CD4-positive, alpha-beta T cell (primary cell): ENCODE measurements at regions not wholly inside any gene's neighbourhood (a gene's known extent, or its start where the extent isn't known, plus 50 kb on each side); places are given as distances from the start of the nearest gene placed in this dataset.

Experiments
- ATAC-seq: fragments of 200-7000 bp; cut with Tn5 transposase; one replicate; pipeline ENCODE4 v1.10.0; 2022; ENCODE audit warnings: mild to moderate bottlenecking; ENCODE audit not compliant: poor library complexity
- CTCF ChIA-PET: fragments of 350-600 bp; sonication (Branson Sonifier 250); formaldehyde crosslinking; loops from one replicate; lab custom pipeline; 2021; ENCODE audit warnings: antibody characterized with exemption, inconsistent platforms; lab: Charles Lee
- POLR2A ChIA-PET: fragments of 350-600 bp; sonication (Branson Sonifier 250); formaldehyde crosslinking; loops from one replicate; lab custom pipeline; 2021; ENCODE audit warnings: antibody characterized with exemption, inconsistent platforms; lab: Charles Lee
- DNase-seq, 14 experiments: peaks; one replicate each; pipeline ENCODE4 v3.0.0-alpha.2; 2013 to 2020; ENCODE audit warnings: mixed read lengths in 2 of 14
- H3K27ac ChIP-seq, 2 donors: one replicate each; pipeline versions ENCODE4 v1.5.1 to v1.7.0; 2013; ENCODE audit warnings: low read length in 2 of 2, low read depth in 1 of 2, mild to moderate bottlenecking in 1 of 2
- H3K27me3 ChIP-seq, 2 experiments: 1 replicate in 1 of 2; 2 replicates in 1 of 2; pipeline versions ENCODE4 v1.6.1 to v1.7.0; 2013; ENCODE audit warnings: low read length in 2 of 2, control low read depth in 1 of 2, mild to moderate bottlenecking in 1 of 2, moderate library complexity in 1 of 2; ENCODE audit not compliant: insufficient read depth in 2 of 2, control insufficient read depth in 1 of 2
- H3K36me3 ChIP-seq: one replicate; pipeline ENCODE4 v1.6.1; 2013; ENCODE audit warnings: low read length, control low read depth; ENCODE audit not compliant: insufficient read depth
- H3K4me1 ChIP-seq: one replicate; pipeline ENCODE4 v1.6.1; 2013; ENCODE audit warnings: low read length, control low read depth; ENCODE audit not compliant: insufficient read depth
- H3K4me3 ChIP-seq: one replicate; pipeline ENCODE4 v1.5.1; 2013; ENCODE audit warnings: mild to moderate bottlenecking, low read length, moderate library complexity
- H3K9me3 ChIP-seq, 2 experiments: 1 replicate in 1 of 2; 2 replicates in 1 of 2; pipeline versions ENCODE4 v1.6.1 to v1.7.0; 2013; ENCODE audit warnings: low read length in 2 of 2, mild to moderate bottlenecking in 2 of 2, control low read depth in 1 of 2, moderate library complexity in 1 of 2; ENCODE audit not compliant: control insufficient read depth in 1 of 2, insufficient read depth in 1 of 2
- H3K27ac Mint-ChIP-seq: one replicate; pipeline ENCODE4 v1.8.0; 2020; ENCODE audit warnings: mixed read lengths
- H3K27me3 Mint-ChIP-seq: one replicate; pipeline ENCODE4 v1.8.0; 2021; ENCODE audit warnings: mixed read lengths
- H3K36me3 Mint-ChIP-seq: one replicate; pipeline ENCODE4 v1.8.0; 2021; ENCODE audit warnings: low read depth, mixed read lengths
- H3K4me1 Mint-ChIP-seq: one replicate; pipeline ENCODE4 v1.8.0; 2021; ENCODE audit warnings: low read depth, mixed read lengths
- H3K4me3 Mint-ChIP-seq: one replicate; pipeline ENCODE4 v1.8.0; 2020; ENCODE audit warnings: mild to moderate bottlenecking, mixed read lengths
- H3K9me3 Mint-ChIP-seq: one replicate; pipeline ENCODE4 v1.8.0; 2020; ENCODE audit warnings: mixed read lengths
- CTCF ChIP-seq: fragments of 200-600 bp; IDR thresholded peaks from one replicate; pipeline ENCODE4 v1.8.0; 2022; ENCODE audit warnings: antibody characterized with exemption, mild to moderate bottlenecking
- intact Hi-C, 2 experiments: fragments of 100-400 bp; cut with DNase I in 1 of 2; cut with micrococcal nuclease in 1 of 2; formaldehyde crosslinking; loops; one replicate each; pipeline versions ENCODE4 v1.15.1 to v1.9.0; 2023 to 2025; cut with DNase I, micrococcal nuclease

- Histone ChIP-seq H3K4me3 (no peak overlapping the region), H3K36me3 (no peaks in the 10 kb centered on the region), H3K27me3 (no peaks in the 10 kb centered on the region), H3K9me3 (no peaks in the 10 kb centered on the region), H3K4me1 (no peaks in the 10 kb centered on the region), H3K27ac (no peak overlapping the region)
- intact Hi-C loops = no loop called here
- H3K27me3 Mint-ChIP-seq = no peaks in the 10 kb centered on the region
- no peaks in the 10 kb centered on the region for H3K4me1 Mint-ChIP-seq
- DNase-seq (no peak), ATAC-seq (no peak)
- H3K9me3 Mint-ChIP-seq = no peaks in the 10 kb centered on the region
- CTCF ChIA-PET = no interaction called here
- H3K4me3 Mint-ChIP-seq = no peak overlapping the region
- TF ChIP-seq CTCF = no peak
- H3K36me3 Mint-ChIP-seq = no peaks in the 10 kb centered on the region
- POLR2A ChIA-PET = no interaction called here
- H3K27ac Mint-ChIP-seq = no peak overlapping the region
Observed at GRCh38 chrX:102043380-102043779, 82.1 kb upstream of the TCEAL2 start.

- Histone ChIP-seq H3K4me3 (no peak overlapping the region), H3K4me1 (no peaks in the 10 kb centered on the region), H3K27ac (no peak overlapping the region), H3K9me3 (no peaks in the 10 kb centered on the region), H3K27me3 (no peaks in the 10 kb centered on the region), H3K36me3 (no peaks in the 10 kb centered on the region)
- H3K4me1 Mint-ChIP-seq = no peaks in the 10 kb centered on the region
- no peaks in the 10 kb centered on the region for H3K27me3 Mint-ChIP-seq
- no peak for TF ChIP-seq CTCF
- no peaks in the 10 kb centered on the region for H3K9me3 Mint-ChIP-seq
- H3K27ac Mint-ChIP-seq = no peak overlapping the region
- intact Hi-C loops = no loop called here
- ChIA-PET CTCF (no interaction called here), POLR2A (no interaction called here)
- DNase-seq = no peak
- H3K4me3 Mint-ChIP-seq = no peak overlapping the region
- ATAC-seq = no peak
- H3K36me3 Mint-ChIP-seq = no peaks in the 10 kb centered on the region
Observed at GRCh38 chrX:102042372-102043325, 82.8 kb upstream of the TCEAL2 start.

GRCh38 chrX:102029026-102029425 lies 96.5 kb upstream of the TCEAL2 start:
- POLR2A ChIA-PET = no interaction called here
- Mint-ChIP-seq H3K36me3 (no peaks in the 10 kb centered on the region), H3K9me3 (peaks cover 11% of the 10 kb centered on the region), H3K27ac (no peak overlapping the region), H3K4me3 (no peak overlapping the region), H3K27me3 (no peaks in the 10 kb centered on the region), H3K4me1 (no peaks in the 10 kb centered on the region)
- intact Hi-C loops = no loop called here
- Histone ChIP-seq H3K4me1 (no peaks in the 10 kb centered on the region), H3K27me3 (peaks cover 0 to 5% of the 10 kb centered on the region in 2 experiments), H3K27ac (no peak overlapping the region), H3K36me3 (no peaks in the 10 kb centered on the region), H3K4me3 (no peak overlapping the region), H3K9me3 (peaks cover 0 to 13% of the 10 kb centered on the region in 2 experiments)
- no peak for ATAC-seq
- CTCF ChIA-PET = no interaction called here
- no peak for DNase-seq
- no peak for TF ChIP-seq CTCF
